Fibroblast of skin of left quadriceps (primary cell): ENCODE measurements at regions not wholly inside any gene's neighbourhood (a gene's known extent, or its start where the extent isn't known, plus 50 kb on each side); places are given as distances from the start of the nearest gene placed in this dataset.
"Not testable (repeated sequence)": the region's sequence is repeated elsewhere in the genome, so short reads cannot be mapped to it uniquely, and the experiment has no call there.

ENCODE experiments used
- DNase-seq, 2 experiments: peaks; one replicate each; pipeline ENCODE4 v3.0.0-alpha.2; 2013; ENCODE audit warnings: low read depth in 2 of 2

- DNase-seq: no peak
Measured at GRCh38 chr4:151519728-151520415, 110.9 kb downstream of the FHIP1A start.

- no peak for DNase-seq
Measured at GRCh38 chr4:151522866-151523519, 114.0 kb downstream of the FHIP1A start.

GRCh38 chr4:151524610-151525009 lies 115.6 kb downstream of the FHIP1A start:
- DNase-seq: no peak

GRCh38 chr4:151526489-151526888 lies 117.5 kb downstream of the FHIP1A start:
- DNase-seq: not testable (repeated sequence)

GRCh38 chr4:151527699-151528098 lies 118.7 kb downstream of the FHIP1A start:
- no peak for DNase-seq

- DNase-seq: no peak
Measured at GRCh38 chr4:151529187-151529586, 120.2 kb downstream of the FHIP1A start.

- no peak for DNase-seq
Measured at GRCh38 chr4:151530230-151530629, 121.3 kb downstream of the FHIP1A start.

- DNase-seq: no peak
Measured at GRCh38 chr4:151530783-151531182, 121.8 kb downstream of the FHIP1A start.

GRCh38 chr4:151532001-151532708 lies 123.2 kb downstream of the FHIP1A start:
- DNase-seq: no peak

- no peak for DNase-seq
Measured at GRCh38 chr4:151534195-151534594, 125.2 kb downstream of the FHIP1A start.

GRCh38 chr4:151535366-151535765 lies 126.4 kb downstream of the FHIP1A start:
- no peak for DNase-seq

- DNase-seq: no peak
Measured at GRCh38 chr4:151537687-151538086, 128.7 kb downstream of the FHIP1A start.

GRCh38 chr4:151538963-151539362 lies 130.0 kb downstream of the FHIP1A start:
- DNase-seq: no peak

GRCh38 chr4:151540728-151541388 lies 131.9 kb downstream of the FHIP1A start:
- DNase-seq: peak; percentile 58 to 60

- peak; percentile 26 for DNase-seq
Measured at GRCh38 chr4:151541389-151542071, 132.6 kb downstream of the FHIP1A start.

- DNase-seq: no peak
Measured at GRCh38 chr4:151548708-151549107, 139.7 kb downstream of the FHIP1A start.

- not testable (repeated sequence) for DNase-seq
Measured at GRCh38 chr4:151549378-151549777, 140.4 kb downstream of the FHIP1A start.

- DNase-seq: no peak
Measured at GRCh38 chr4:151553874-151554273, 144.9 kb downstream of the FHIP1A start.

- no peak for DNase-seq
Measured at GRCh38 chr4:151555151-151555945, 146.4 kb downstream of the FHIP1A start.

GRCh38 chr4:151558496-151559113 lies 149.6 kb downstream of the FHIP1A start:
- DNase-seq: no peak
